Astrocyte of the cerebellum (primary cell): ENCODE measurements at regions not wholly inside any gene's neighbourhood (a gene's known extent, or its start where the extent isn't known, plus 50 kb on each side); places are given as distances from the start of the nearest gene placed in this dataset.

ENCODE experiments used
- DNase-seq: peaks from one replicate; pipeline ENCODE4 v3.0.0-alpha.2; 2011; ENCODE audit warnings: low read depth
- H3K4me3 ChIP-seq: 2 replicates; pipeline ENCODE4 v1.5.1; 2011; ENCODE audit warnings: mild to moderate bottlenecking, low read depth, low read length, moderate library complexity
- CTCF ChIP-seq: IDR thresholded peaks from 2 replicates; pipeline ENCODE4 v1.5.1; 2012; ENCODE audit warnings: low read length, low read depth, moderate library complexity, mild to moderate bottlenecking; ENCODE audit errors: missing control alignments
- in situ Hi-C: cut with HindIII; loops from 2 replicates; pipeline ENCODE4 v1.10.0; 2017; ENCODE audit warnings: low sequenced_read_pairs

- TF ChIP-seq CTCF: no peak
- no peak for DNase-seq
- H3K4me3 ChIP-seq: no peak overlapping the region
- in situ Hi-C loops: no loop called here
These were observed 135.0 kb upstream of the TNFAIP3 start for GRCh38 chr6:137731960-137732616.

DNA sequence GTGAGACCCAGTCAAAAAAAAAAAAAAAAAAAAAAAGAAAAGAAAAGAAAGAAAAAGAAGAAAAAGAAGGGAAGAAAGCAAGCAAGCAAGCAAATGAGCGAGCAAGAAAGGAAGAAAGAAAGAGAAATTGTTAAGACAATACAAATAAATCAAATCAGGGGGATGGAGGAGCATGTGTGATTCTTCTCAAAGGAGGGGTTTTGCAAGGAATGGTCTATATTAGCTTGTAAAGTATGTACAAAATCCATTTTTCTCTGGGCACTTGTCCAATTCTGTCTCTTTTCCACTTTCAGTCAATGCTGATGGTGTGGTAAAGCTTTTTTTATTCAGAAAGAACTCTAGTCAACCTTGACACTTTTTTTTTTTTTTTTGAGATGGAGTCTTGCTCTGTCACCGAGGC is 133.7 kb upstream of the TNFAIP3 start:
- DNase-seq: no peak
- in situ Hi-C loops: no loop called here
- no peak for TF ChIP-seq CTCF
- no peak overlapping the region for H3K4me3 ChIP-seq

- in situ Hi-C loops: no loop called here
These were observed 132.8 kb upstream of the TNFAIP3 start for GRCh38 chr6:137734005-137734874.

DNA sequence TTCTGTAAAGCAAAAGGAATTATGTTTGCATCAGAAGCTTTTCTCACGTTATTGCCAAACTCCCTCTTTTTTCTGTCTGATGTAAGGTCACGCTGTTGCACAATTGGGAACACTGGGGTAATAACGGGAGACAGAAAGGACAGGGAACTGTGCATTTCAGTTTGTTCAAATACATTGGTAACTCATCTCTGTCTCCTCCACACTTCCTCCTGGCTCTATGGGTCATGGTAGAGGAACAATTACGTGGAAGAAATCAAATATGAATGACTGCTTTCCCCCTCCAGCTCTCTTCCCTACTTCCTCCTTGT is 132.2 kb upstream of the TNFAIP3 start:
- no peak for DNase-seq
- in situ Hi-C loops: no loop called here
- no peak for TF ChIP-seq CTCF
- H3K4me3 ChIP-seq: no peak overlapping the region

More at GRCh38 chr6:137734005-137734874, 132.8 kb upstream of the TNFAIP3 start:
- TF ChIP-seq CTCF: no peak
- no peak for DNase-seq
- H3K4me3 ChIP-seq: no peak overlapping the region

DNA sequence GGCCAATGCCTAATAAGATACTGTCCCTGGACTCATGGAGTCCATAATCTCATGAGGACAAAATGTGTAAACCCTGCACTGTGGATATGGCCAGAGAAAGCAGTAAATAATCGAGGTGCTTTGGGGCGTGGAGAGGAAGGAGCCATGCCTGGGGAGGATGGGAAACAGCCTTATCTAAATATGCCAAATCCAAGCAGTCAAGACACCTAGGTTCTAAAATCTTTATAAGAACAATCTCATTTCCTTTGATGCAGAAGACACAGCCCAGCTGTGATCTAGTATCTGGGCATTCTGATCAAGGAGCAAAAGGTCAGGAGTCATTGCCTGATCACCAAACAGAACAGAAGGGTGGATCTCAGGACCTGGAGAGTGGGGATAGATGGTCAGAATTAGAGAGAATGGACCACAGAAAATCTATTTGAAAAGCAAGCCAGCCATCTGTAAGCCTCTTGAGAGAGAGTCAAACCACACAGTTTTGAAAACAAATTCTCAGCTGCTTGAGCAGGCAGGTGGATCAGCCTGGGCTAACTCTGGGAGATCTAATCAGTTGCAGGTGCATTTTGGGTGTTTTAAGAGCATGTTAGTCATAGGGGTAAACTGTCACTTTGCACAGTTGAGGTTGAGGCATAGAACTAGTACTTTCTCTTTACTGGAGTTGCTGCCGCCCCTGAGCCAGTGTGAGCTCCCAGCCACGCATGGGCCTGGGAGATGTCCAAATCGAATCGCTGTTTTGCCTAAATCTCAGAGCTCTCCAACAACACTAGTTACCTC is 130.8 kb upstream of the TNFAIP3 start:
- TF ChIP-seq CTCF: no peak
- H3K4me3 ChIP-seq: no peak overlapping the region
- DNase-seq: no peak
- in situ Hi-C loops: no loop called here

DNA sequence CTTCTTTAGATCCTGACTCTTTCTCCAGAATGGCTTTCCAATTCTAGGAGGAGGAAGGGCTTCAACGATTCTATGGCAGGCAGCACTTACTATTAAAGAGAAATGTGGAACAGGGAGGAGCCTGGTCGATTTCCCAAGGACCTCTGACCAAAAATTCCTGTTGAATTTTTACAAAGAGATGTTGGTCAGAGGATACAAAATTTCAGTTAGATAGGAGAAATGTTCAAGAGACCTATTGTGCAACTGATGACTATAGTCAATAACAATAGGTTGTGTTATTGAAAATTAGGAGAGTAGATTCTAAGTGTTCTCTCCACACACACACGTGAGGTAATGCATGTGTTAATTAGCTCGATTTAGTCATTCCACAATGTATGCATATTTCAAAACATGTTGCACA is 130.1 kb upstream of the TNFAIP3 start:
- DNase-seq: no peak
- in situ Hi-C loops: no loop called here
- H3K4me3 ChIP-seq: no peak overlapping the region
- TF ChIP-seq CTCF: no peak
